ENCODE measurements at regions not wholly inside any gene's neighbourhood (a gene's known extent, or its start where the extent isn't known, plus 50 kb on each side); places are given as distances from the start of the nearest gene placed in this dataset.

GRCh38 chr4:159430896-159431295 lies 328.0 kb downstream of the RAPGEF2 start:
- TF ChIP-seq CTCF (IDR thresholded peaks at IDR 0.05; ENCODE audit: insufficient read depth, low read depth, low read length) (no peak), EZH2 (IDR thresholded peaks at IDR 0.05; ENCODE audit: insufficient read depth, low read length) (no peak)
